ENCODE measurements at regions not wholly inside any gene's neighbourhood (a gene's known extent, or its start where the extent isn't known, plus 50 kb on each side); places are given as distances from the start of the nearest gene placed in this dataset.

GRCh38 chr7:136728945-136729344 lies 139.5 kb upstream of the CHRM2 start:
- Histone ChIP-seq H3K9ac (ENCODE audit: low read length) (no peak overlapping the region), H3K36me3 (replicated peaks in 1 of 2; ENCODE audit: control extremely low read depth in 1 of 2, control insufficient read depth in 1 of 2, extremely low read depth in 1 of 2, insufficient read depth in 2 of 2, low read length in 1 of 2) (no peaks in the 10 kb centered on the region), H3K4me2 (replicated peaks; ENCODE audit: low read depth, low read length, poor library complexity, severe bottlenecking) (no peak overlapping the region), H2AFZ (ENCODE audit: insufficient read depth, low read depth, low read length, poor library complexity, severe bottlenecking) (no peak overlapping the region), H4K20me1 (ENCODE audit: control insufficient read depth, insufficient read depth, low read length, poor library complexity, severe bottlenecking) (no peaks in the 10 kb centered on the region), H3K9me3 (ENCODE audit: control extremely low read depth in 1 of 3, control insufficient read depth in 2 of 3, insufficient read depth in 1 of 3, low read length in 2 of 3) (peaks cover 0 to 3% (median 0%) of the 10 kb centered on the region in 3 donors), H3K79me2 (ENCODE audit: control insufficient read depth, insufficient read depth, low read length) (no peaks in the 10 kb centered on the region), H3K27me3 (replicated peaks in 1 of 4; ENCODE audit: control extremely low read depth in 1 of 4, control insufficient read depth in 3 of 4, insufficient read depth in 4 of 4, low read length in 3 of 4) (no peaks in the 10 kb centered on the region), H3K4me1 (ENCODE audit: control insufficient read depth in 2 of 2, insufficient read depth in 2 of 2, low read length in 2 of 2) (no peaks in the 10 kb centered on the region), H3K4me3 (ENCODE audit: control extremely low read depth in 1 of 5, extremely low read depth in 1 of 5, insufficient read depth in 1 of 5, low read depth in 2 of 5, low read length in 4 of 5) (no peak overlapping the region), H3K27ac (ENCODE audit: low read length in 2 of 2) (no peak overlapping the region)
- no peak for DNase-seq
- CTCF ChIA-PET: no interaction called here
- H3K27ac Mint-ChIP-seq: no peak overlapping the region
- POLR2A ChIA-PET: no interaction called here
- WGBS (ENCODE audit: insufficient coverage): 73% methylated on average over 4 of the region's 5 CpGs
- TF ChIP-seq CTCF (IDR thresholded peaks at IDR 0.05) (no peak), EZH2 (IDR thresholded peaks at IDR 0.05; ENCODE audit: borderline replicate concordance, insufficient read depth, low read depth, low read length, poor library complexity, severe bottlenecking) (no peak)
- no peaks in the 10 kb centered on the region for H3K4me1 Mint-ChIP-seq
- peaks cover 11% of the 10 kb centered on the region for H3K9me3 Mint-ChIP-seq (ENCODE audit: insufficient read depth)
- no peak for ATAC-seq (ENCODE audit: low read depth)
- intact Hi-C loops (cut with micrococcal nuclease): no loop called here
- H3K27me3 Mint-ChIP-seq: no peaks in the 10 kb centered on the region
- no peak overlapping the region for H3K4me3 Mint-ChIP-seq

- Histone ChIP-seq H3K79me2 (ENCODE audit: control insufficient read depth, insufficient read depth, low read length) (no peaks in the 10 kb centered on the region), H3K4me3 (ENCODE audit: control extremely low read depth in 1 of 5, extremely low read depth in 1 of 5, insufficient read depth in 1 of 5, low read depth in 2 of 5, low read length in 4 of 5) (no peak overlapping the region), H3K9ac (ENCODE audit: low read length) (no peak overlapping the region), H3K4me2 (replicated peaks; ENCODE audit: low read depth, low read length, poor library complexity, severe bottlenecking) (no peak overlapping the region), H3K27me3 (replicated peaks in 1 of 4; ENCODE audit: control extremely low read depth in 1 of 4, control insufficient read depth in 3 of 4, insufficient read depth in 4 of 4, low read length in 3 of 4) (no peaks in the 10 kb centered on the region), H3K4me1 (ENCODE audit: control insufficient read depth in 2 of 2, insufficient read depth in 2 of 2, low read length in 2 of 2) (no peaks in the 10 kb centered on the region), H3K27ac (ENCODE audit: low read length in 2 of 2) (no peak overlapping the region), H2AFZ (ENCODE audit: insufficient read depth, low read depth, low read length, poor library complexity, severe bottlenecking) (no peak overlapping the region), H4K20me1 (ENCODE audit: control insufficient read depth, insufficient read depth, low read length, poor library complexity, severe bottlenecking) (no peaks in the 10 kb centered on the region), H3K9me3 (ENCODE audit: control extremely low read depth in 1 of 3, control insufficient read depth in 2 of 3, insufficient read depth in 1 of 3, low read length in 2 of 3) (peaks cover 0 to 3% (median 0%) of the 10 kb centered on the region in 3 donors), H3K36me3 (replicated peaks in 1 of 2; ENCODE audit: control extremely low read depth in 1 of 2, control insufficient read depth in 1 of 2, extremely low read depth in 1 of 2, insufficient read depth in 2 of 2, low read length in 1 of 2) (no peaks in the 10 kb centered on the region)
- ATAC-seq (ENCODE audit: low read depth) (no peak), DNase-seq (no peak)
- H3K9me3 Mint-ChIP-seq (ENCODE audit: insufficient read depth): peaks cover 5% of the 10 kb centered on the region
- ChIA-PET POLR2A (no interaction called here), CTCF (no interaction called here)
- intact Hi-C loops (cut with micrococcal nuclease): no loop called here
- no peak overlapping the region for H3K27ac Mint-ChIP-seq
- H3K27me3 Mint-ChIP-seq: no peaks in the 10 kb centered on the region
- no peaks in the 10 kb centered on the region for H3K4me1 Mint-ChIP-seq
- no peak overlapping the region for H3K4me3 Mint-ChIP-seq
- TF ChIP-seq CTCF (IDR thresholded peaks at IDR 0.05) (no peak), EZH2 (IDR thresholded peaks at IDR 0.05; ENCODE audit: borderline replicate concordance, insufficient read depth, low read depth, low read length, poor library complexity, severe bottlenecking) (no peak)
- no CpG with 5 or more reads among the region's 2 CpGs for WGBS (ENCODE audit: insufficient coverage)
These were observed 142.0 kb upstream of the CHRM2 start for GRCh38 chr7:136726460-136726859.

All from B cell (primary cell).